ENCODE measurements at regions not wholly inside any gene's neighbourhood (a gene's known extent, or its start where the extent isn't known, plus 50 kb on each side); places are given as distances from the start of the nearest gene placed in this dataset.

- TF ChIP-seq ZNF512 (CRISPR knock-in tag; IDR thresholded peaks at IDR 0.05; ENCODE audit: borderline replicate concordance) (no peak), ZNF425 (CRISPR knock-in tag; conservative IDR thresholded peaks at IDR 0.05) (no peak), FOXJ3 (CRISPR knock-in tag; IDR thresholded peaks at IDR 0.05; ENCODE audit: borderline replicate concordance) (no peak), ELF4 (CRISPR knock-in tag; IDR thresholded peaks at IDR 0.05; ENCODE audit: low read depth) (no peak), NR1H2 (CRISPR knock-in tag; IDR thresholded peaks at IDR 0.05) (no peak), ZMAT4 (CRISPR knock-in tag; IDR thresholded peaks at IDR 0.05) (no peak), ATF1 (CRISPR knock-in tag; IDR thresholded peaks at IDR 0.05) (no peak), ZSCAN18 (CRISPR knock-in tag; IDR thresholded peaks at IDR 0.05) (no peak)
Measured at GRCh38 chr6:95133578-95133977, 443.8 kb upstream of the MANEA start (continued).

- Mint-ChIP-seq H3K36me3 (no peaks in the 10 kb centered on the region), H3K4me3 (no peak overlapping the region), H3K9me3 (no peaks in the 10 kb centered on the region), H3K4me1 (no peaks in the 10 kb centered on the region), H3K27me3 (ENCODE audit: low read depth) (no peaks in the 10 kb centered on the region), H3K27ac (no peak overlapping the region)
- POLR2A ChIA-PET: no interaction called here
- no peak for DNase-seq (ENCODE audit: low spot score)
- CTCF ChIA-PET: interaction anchor here (1.6 kb wide), 1 partner anchor 43 kb away, joined by 3 read pairs; no protein-coding TSS in a partner anchor
- ATAC-seq: no peak
- no peak for TF ChIP-seq E2F5 (CRISPR knock-in tag; IDR thresholded peaks at IDR 0.05)
- no peak for TF ChIP-seq ELF4 (CRISPR knock-in tag; IDR thresholded peaks at IDR 0.05; ENCODE audit: low read depth)
- no peak for TF ChIP-seq ERG (CRISPR knock-in tag; IDR thresholded peaks at IDR 0.05)
- no peak for TF ChIP-seq PREB (CRISPR knock-in tag; IDR thresholded peaks at IDR 0.05; ENCODE audit: borderline replicate concordance)
- TF ChIP-seq SMAD3 (CRISPR knock-in tag; IDR thresholded peaks at IDR 0.05; ENCODE audit: borderline replicate concordance): no peak
- TF ChIP-seq FOXP4 (CRISPR knock-in tag; IDR thresholded peaks at IDR 0.05): no peak
- TF ChIP-seq TEAD4 (CRISPR knock-in tag; IDR thresholded peaks at IDR 0.05): no peak
- no peak for TF ChIP-seq SMAD4 (CRISPR knock-in tag; IDR thresholded peaks at IDR 0.05)
- no peak for TF ChIP-seq GABPB1 (CRISPR knock-in tag; IDR thresholded peaks at IDR 0.05)
- TF ChIP-seq AFF4 (CRISPR knock-in tag; IDR thresholded peaks at IDR 0.05; ENCODE audit: borderline replicate concordance): no peak
- no peak for TF ChIP-seq ZBTB21 (CRISPR knock-in tag; IDR thresholded peaks at IDR 0.05; ENCODE audit: borderline replicate concordance)
- TF ChIP-seq E2F4 (CRISPR knock-in tag; IDR thresholded peaks at IDR 0.05; ENCODE audit: borderline replicate concordance, low read depth): no peak
Measured at GRCh38 chr6:95135182-95135581, 442.2 kb upstream of the MANEA start.

All from WTC11 (cell line).